Posterior cingulate gyrus (tissue), 11 donors: ENCODE measurements at regions not wholly inside any gene's neighbourhood (a gene's known extent, or its start where the extent isn't known, plus 50 kb on each side); places are given as distances from the start of the nearest gene placed in this dataset.
"Not testable (repeated sequence)": the region's sequence is repeated elsewhere in the genome, so short reads cannot be mapped to it uniquely, and the experiment has no call there.

Experiments
- DNase-seq, 10 donors: peaks; one replicate each; pipeline versions ENCODE4 v3.0.0 to v3.0.0-alpha.2; 2020 to 2021; ENCODE audit warnings: mixed read lengths in 3 of 10
- intact Hi-C: fragments of 100-400 bp; cut with DNase I; formaldehyde crosslinking; loops from one replicate; pipeline ENCODE4 v1.15.1; 2023

GRCh38 chr20:51966296-51966971 is 164.1 kb upstream of the SALL4 start:
- DNase-seq, result peak in 3 of 10 donors; percentile 18 to 44 (median 18)
- intact Hi-C loops, result no loop called here

- DNase-seq, result no peak
- intact Hi-C loops, result no loop called here
Observed at GRCh38 chr20:51961964-51962761, 159.8 kb upstream of the SALL4 start.

GRCh38 chr20:51960047-51960675 is 157.8 kb upstream of the SALL4 start:
- peak in 1 of 10 donors; percentile 5 for DNase-seq
- intact Hi-C loops, result no loop called here

- DNase-seq, result no peak
- intact Hi-C loops, result no loop called here
Observed at GRCh38 chr20:51959066-51959542, 156.8 kb upstream of the SALL4 start.

- intact Hi-C loops, result no loop called here
- no peak for DNase-seq
Observed at GRCh38 chr20:51958099-51959065, 156.1 kb upstream of the SALL4 start.

DNA sequence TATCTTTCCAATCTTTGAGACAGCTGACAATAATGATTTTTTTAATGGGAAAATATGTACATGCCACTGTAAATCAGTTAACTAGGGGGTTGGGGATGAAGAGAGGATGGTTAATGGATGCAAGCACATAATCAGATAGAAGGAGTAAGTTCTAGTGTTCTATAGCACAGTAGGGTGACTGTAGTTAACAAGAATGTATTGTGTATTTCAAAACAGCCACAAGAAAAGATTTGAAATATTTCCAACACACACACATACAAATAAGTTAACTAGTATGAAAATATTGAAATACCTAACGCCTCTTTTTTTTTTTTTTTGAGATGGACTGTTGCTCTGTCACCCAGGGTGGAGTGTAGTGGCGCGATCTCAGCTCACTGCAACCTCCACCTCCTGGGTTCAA is 153.4 kb upstream of the SALL4 start:
- no peak for DNase-seq
- intact Hi-C loops, result no loop called here

- no peak for DNase-seq
- intact Hi-C loops, result no loop called here
Observed at GRCh38 chr20:51953731-51954340, 151.5 kb upstream of the SALL4 start.

GRCh38 chr20:51950926-51951325 is 148.6 kb upstream of the SALL4 start:
- no peak for DNase-seq
- intact Hi-C loops, result no loop called here

GRCh38 chr20:51946586-51946985 is 144.3 kb upstream of the SALL4 start:
- intact Hi-C loops, result no loop called here
- no peak for DNase-seq

DNA sequence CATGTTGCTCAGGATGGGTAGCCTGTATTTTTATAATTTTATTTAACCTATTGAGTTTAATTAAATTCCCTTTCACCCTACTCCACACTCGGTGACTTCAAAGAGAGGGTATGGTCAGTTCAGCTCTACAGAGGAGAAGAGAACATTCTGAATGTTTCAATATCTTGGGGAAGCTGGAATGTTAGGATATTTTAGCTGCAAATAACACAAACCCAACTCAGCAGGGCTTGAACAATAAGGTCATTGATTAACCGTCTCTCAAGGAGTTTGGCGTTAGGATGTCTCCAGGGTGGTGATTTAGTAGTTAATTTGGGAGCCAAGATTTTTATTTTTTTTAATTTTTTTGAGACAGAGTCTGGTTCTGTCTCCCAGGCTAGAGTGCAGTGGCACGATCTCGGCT is 143.6 kb upstream of the SALL4 start:
- no peak for DNase-seq
- intact Hi-C loops, result no loop called here

DNA sequence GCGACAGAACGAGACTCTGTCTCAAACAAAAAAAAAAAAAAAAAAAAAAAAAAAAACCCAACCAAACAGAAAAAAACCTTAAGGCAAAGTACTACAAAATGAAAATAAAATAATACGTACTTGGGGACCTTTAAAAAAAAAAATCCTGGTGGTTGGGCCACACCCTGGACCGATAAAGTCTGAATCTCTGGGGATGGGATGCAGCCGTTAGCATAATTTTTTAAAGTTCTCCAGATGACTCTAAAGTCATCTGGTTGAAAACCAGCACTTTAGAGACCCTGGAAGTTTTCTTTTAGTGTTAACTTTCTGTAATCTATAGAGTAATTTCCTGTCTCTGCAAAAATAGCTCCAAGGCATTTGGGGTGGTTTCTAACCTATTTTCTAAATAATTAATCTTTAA is 142.9 kb upstream of the SALL4 start:
- no peak for DNase-seq
- intact Hi-C loops, result no loop called here

GRCh38 chr20:51943761-51944160 is 141.4 kb upstream of the SALL4 start:
- no peak for DNase-seq
- intact Hi-C loops, result no loop called here

- DNase-seq, intact Hi-C loops: not testable (repeated sequence)
Observed at GRCh38 chr20:51943326-51943725, 141.0 kb upstream of the SALL4 start.

DNA sequence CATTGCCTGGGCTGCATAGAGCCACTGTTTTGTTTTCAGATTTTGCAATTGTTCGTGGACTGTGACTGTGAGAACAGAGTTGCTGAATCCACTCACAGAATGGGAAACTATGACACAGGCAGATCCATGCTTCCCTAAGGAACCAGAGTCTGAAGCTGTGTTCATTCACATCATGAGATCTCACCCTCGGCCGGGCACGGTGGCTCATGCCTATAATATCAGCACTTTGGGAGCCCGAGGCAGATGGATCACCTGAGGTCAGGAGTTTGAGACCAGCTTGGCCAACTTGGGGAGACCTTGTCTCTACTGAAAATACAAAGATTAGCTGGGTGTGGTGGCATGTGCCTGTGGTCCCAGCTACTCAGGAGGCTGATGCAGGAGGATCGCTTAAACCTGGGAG is 139.2 kb upstream of the SALL4 start:
- intact Hi-C loops, result no loop called here
- no peak for DNase-seq

DNA sequence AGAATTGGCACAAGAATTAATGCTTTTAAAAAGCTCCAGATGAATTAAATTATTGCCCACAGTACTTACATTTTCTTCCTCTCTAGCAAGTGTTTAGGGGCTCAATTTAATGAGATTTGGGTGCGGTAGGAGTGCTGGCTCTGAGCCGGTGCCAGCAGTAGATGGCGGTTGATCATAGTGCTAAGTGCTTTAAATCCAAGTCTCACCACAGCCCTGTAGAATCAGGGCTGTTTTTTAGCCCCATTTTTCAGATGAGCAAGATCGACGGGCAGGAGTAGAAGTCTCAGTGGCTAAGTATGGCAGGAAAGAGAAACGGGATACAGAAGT is 136.9 kb upstream of the SALL4 start:
- intact Hi-C loops, result no loop called here
- no peak for DNase-seq

GRCh38 chr20:51938559-51939258 is 136.4 kb upstream of the SALL4 start:
- intact Hi-C loops, result no loop called here
- DNase-seq, result no peak

- intact Hi-C loops, result no loop called here
- no peak for DNase-seq
Observed at GRCh38 chr20:51937779-51938178, 135.5 kb upstream of the SALL4 start.

DNA sequence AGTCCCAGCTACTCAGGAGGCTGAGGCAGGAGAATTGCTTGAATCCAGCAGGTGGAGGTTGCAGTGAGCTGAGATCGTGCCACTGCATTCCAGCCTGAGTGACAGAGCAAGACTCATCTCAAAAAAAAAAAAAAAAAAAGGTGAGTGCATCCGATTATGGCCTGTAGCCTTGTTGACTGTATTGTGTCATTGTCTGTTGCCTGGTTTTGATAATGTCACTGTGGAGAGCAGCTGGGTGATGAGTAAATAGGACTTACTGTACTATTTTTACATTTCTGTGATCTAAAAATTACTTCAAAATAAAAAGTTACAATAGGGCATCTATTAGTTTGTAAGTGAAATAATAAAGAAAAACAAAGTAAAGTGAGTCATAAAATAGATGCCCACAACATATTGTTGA is 134.1 kb upstream of the SALL4 start:
- intact Hi-C loops, result no loop called here
- DNase-seq, result no peak

- no peak for DNase-seq
- intact Hi-C loops, result no loop called here
Observed at GRCh38 chr20:51935003-51935358, 132.7 kb upstream of the SALL4 start.
